SK-N-MC (cell line): ENCODE measurements at regions not wholly inside any gene's neighbourhood (a gene's known extent, or its start where the extent isn't known, plus 50 kb on each side); places are given as distances from the start of the nearest gene placed in this dataset.

Experiments
- EZH2 ChIP-seq: fragments of 200-600 bp; sonication (generic); IDR thresholded peaks from one replicate; pipeline ENCODE4 v1.6.1; 2017; ENCODE audit warnings: antibody characterized with exemption
- FOXP2 ChIP-seq: optimal IDR thresholded peaks from 2 replicates; pipeline ENCODE3; 2011; ENCODE audit warnings: mild to moderate bottlenecking, moderate library complexity; ENCODE audit not compliant: insufficient read depth; ENCODE audit errors: extremely low read length, control extremely low read depth
- POLR2AphosphoS5 ChIP-seq: IDR thresholded peaks from 2 replicates; pipeline ENCODE4 v1.6.1; 2012; ENCODE audit warnings: mild to moderate bottlenecking, low read depth, low read length, borderline replicate concordance

DNA sequence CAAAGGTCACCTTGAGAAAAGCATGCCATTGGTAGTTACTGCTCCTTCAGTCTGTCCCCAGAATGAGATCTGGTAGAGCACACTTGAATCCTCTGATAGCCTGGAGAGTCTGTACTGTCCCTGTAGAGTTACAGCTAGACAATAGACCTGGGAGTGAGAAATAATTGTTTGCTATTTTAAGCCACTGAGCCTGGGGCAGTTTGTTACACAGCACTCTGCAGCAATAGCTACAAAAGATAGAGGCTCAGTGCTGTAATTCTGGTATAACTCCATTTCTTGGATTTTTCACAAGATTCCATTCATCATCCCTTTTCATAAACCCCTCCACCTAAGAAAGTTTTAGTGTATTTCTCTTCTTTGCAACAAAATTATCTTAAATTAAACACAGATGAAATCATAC, 242.7 kb upstream of the ARRDC4 start:
- TF ChIP-seq POLR2AphosphoS5, result no peak
- no peak for TF ChIP-seq EZH2
- TF ChIP-seq FOXP2, result no peak
